ENCODE measurements at regions not wholly inside any gene's neighbourhood (a gene's known extent, or its start where the extent isn't known, plus 50 kb on each side); places are given as distances from the start of the nearest gene placed in this dataset.

GRCh38 chrX:68922013-68922412 lies 93.2 kb downstream of the EFNB1 start:
- DNase-seq (no peak), ATAC-seq (ENCODE audit: poor library complexity) (no peak)
- no peak for TF ChIP-seq CTCF (IDR thresholded peaks at IDR 0.05)
- no peaks in the 10 kb centered on the region for H3K27me3 ChIP-seq (ENCODE audit: control insufficient read depth in 1 of 2, insufficient read depth in 2 of 2, low read length in 2 of 2)
- ChIA-PET CTCF (no interaction called here), POLR2A (no interaction called here)
- no peak overlapping the region for H3K4me3 Mint-ChIP-seq
- intact Hi-C loops (cut with DNase I, micrococcal nuclease), result no loop called here
- H3K27ac Mint-ChIP-seq, result no peak overlapping the region
- H3K9me3 Mint-ChIP-seq, result no peaks in the 10 kb centered on the region
- H3K4me1 ChIP-seq (ENCODE audit: insufficient read depth, low read length), result no peaks in the 10 kb centered on the region
- H3K9me3 ChIP-seq (ENCODE audit: control insufficient read depth in 1 of 2, insufficient read depth in 1 of 2, low read length in 2 of 2), result no peaks in the 10 kb centered on the region
- no peaks in the 10 kb centered on the region for H3K36me3 ChIP-seq (ENCODE audit: insufficient read depth, low read length)
- H3K4me3 ChIP-seq (ENCODE audit: low read length), result no peak overlapping the region
- no peaks in the 10 kb centered on the region for H3K4me1 Mint-ChIP-seq (ENCODE audit: low read depth)
- no peaks in the 10 kb centered on the region for H3K27me3 Mint-ChIP-seq
- no peak overlapping the region for H3K27ac ChIP-seq (ENCODE audit: low read depth in 1 of 2, low read length in 2 of 2)
- no peaks in the 10 kb centered on the region for H3K36me3 Mint-ChIP-seq (ENCODE audit: low read depth)

- intact Hi-C loops (cut with DNase I, micrococcal nuclease), result no loop called here
- no peak for ATAC-seq (ENCODE audit: poor library complexity)
- no peaks in the 10 kb centered on the region for H3K36me3 ChIP-seq (ENCODE audit: insufficient read depth, low read length)
- no peak overlapping the region for H3K27ac ChIP-seq (ENCODE audit: low read depth in 1 of 2, low read length in 2 of 2)
- H3K9me3 Mint-ChIP-seq, result no peaks in the 10 kb centered on the region
- no peaks in the 10 kb centered on the region for H3K4me1 ChIP-seq (ENCODE audit: insufficient read depth, low read length)
- ChIA-PET POLR2A (no interaction called here), CTCF (no interaction called here)
- no peaks in the 10 kb centered on the region for H3K36me3 Mint-ChIP-seq (ENCODE audit: low read depth)
- H3K27me3 Mint-ChIP-seq, result no peaks in the 10 kb centered on the region
- no peak overlapping the region for H3K4me3 ChIP-seq (ENCODE audit: low read length)
- no peak overlapping the region for H3K27ac Mint-ChIP-seq
- no peak for TF ChIP-seq CTCF (IDR thresholded peaks at IDR 0.05)
- no peak overlapping the region for H3K4me3 Mint-ChIP-seq
- no peaks in the 10 kb centered on the region for H3K27me3 ChIP-seq (ENCODE audit: control insufficient read depth in 1 of 2, insufficient read depth in 2 of 2, low read length in 2 of 2)
- no peak for DNase-seq
- no peaks in the 10 kb centered on the region for H3K4me1 Mint-ChIP-seq (ENCODE audit: low read depth)
- H3K9me3 ChIP-seq (ENCODE audit: control insufficient read depth in 1 of 2, insufficient read depth in 1 of 2, low read length in 2 of 2), result no peaks in the 10 kb centered on the region
These were observed 91.7 kb downstream of the EFNB1 start for GRCh38 chrX:68920561-68920960.

- Mint-ChIP-seq H3K9me3 (no peaks in the 10 kb centered on the region), H3K27me3 (no peaks in the 10 kb centered on the region), H3K4me3 (no peak overlapping the region), H3K27ac (no peak overlapping the region), H3K4me1 (ENCODE audit: low read depth) (no peaks in the 10 kb centered on the region), H3K36me3 (ENCODE audit: low read depth) (no peaks in the 10 kb centered on the region)
- Histone ChIP-seq H3K4me1 (ENCODE audit: insufficient read depth, low read length) (no peaks in the 10 kb centered on the region), H3K9me3 (ENCODE audit: control insufficient read depth in 1 of 2, insufficient read depth in 1 of 2, low read length in 2 of 2) (no peaks in the 10 kb centered on the region), H3K27me3 (ENCODE audit: control insufficient read depth in 1 of 2, insufficient read depth in 2 of 2, low read length in 2 of 2) (no peaks in the 10 kb centered on the region), H3K27ac (ENCODE audit: low read depth in 1 of 2, low read length in 2 of 2) (no peak overlapping the region), H3K36me3 (ENCODE audit: insufficient read depth, low read length) (no peaks in the 10 kb centered on the region), H3K4me3 (ENCODE audit: low read length) (no peak overlapping the region)
- no peak for ATAC-seq (ENCODE audit: poor library complexity)
- CTCF ChIA-PET, result no interaction called here
- POLR2A ChIA-PET, result no interaction called here
- DNase-seq, result no peak
- no peak for TF ChIP-seq CTCF (IDR thresholded peaks at IDR 0.05)
- intact Hi-C loops (cut with DNase I, micrococcal nuclease), result no loop called here
These were observed 90.9 kb downstream of the EFNB1 start for GRCh38 chrX:68919707-68920106.
